ENCODE measurements at regions not wholly inside any gene's neighbourhood (a gene's known extent, or its start where the extent isn't known, plus 50 kb on each side); places are given as distances from the start of the nearest gene placed in this dataset.

DNA sequence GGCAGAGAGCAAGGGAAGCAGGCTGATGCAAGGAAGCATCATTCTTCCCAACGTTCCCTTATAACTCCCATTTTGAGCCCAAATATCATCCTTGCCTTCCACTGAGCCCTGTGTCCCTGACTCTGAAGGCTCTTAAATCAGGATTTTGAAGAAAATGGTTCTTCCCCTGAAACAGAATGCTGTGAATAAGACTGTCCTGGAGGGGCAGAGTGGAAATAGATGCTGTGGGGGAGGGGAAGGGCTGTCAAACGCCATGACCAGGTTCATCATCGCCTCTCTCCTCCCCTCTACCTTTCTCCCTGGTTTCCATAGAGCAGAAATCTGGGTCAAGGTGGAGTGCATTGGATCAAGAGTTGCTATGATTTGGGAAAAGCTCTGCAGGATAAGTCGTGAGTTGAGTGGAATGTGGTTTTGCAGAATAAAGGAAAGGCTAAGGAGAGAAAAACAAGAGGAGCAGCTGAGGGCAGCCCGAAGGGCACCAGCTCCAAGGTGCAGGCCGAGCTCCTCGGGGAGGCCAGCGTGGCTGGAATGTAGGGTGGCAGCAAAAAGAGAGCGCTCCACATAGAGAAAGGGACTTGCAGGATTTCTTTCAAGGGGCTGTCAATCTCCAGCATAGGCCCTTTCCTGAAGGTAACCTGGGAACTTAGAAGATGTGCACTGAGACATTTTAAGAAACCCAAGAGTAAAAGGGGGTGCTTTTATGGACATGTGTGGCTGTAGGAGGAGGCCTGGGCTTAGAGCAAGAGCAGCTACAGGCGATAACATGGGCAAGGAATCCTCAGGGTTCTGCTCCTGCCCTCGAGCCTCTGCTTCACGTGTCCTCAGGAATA, 120.8 kb upstream of the CDYL start:
- no peak for TF ChIP-seq POLR2A (IDR thresholded peaks at IDR 0.05)
- TF ChIP-seq, protein P1, sequence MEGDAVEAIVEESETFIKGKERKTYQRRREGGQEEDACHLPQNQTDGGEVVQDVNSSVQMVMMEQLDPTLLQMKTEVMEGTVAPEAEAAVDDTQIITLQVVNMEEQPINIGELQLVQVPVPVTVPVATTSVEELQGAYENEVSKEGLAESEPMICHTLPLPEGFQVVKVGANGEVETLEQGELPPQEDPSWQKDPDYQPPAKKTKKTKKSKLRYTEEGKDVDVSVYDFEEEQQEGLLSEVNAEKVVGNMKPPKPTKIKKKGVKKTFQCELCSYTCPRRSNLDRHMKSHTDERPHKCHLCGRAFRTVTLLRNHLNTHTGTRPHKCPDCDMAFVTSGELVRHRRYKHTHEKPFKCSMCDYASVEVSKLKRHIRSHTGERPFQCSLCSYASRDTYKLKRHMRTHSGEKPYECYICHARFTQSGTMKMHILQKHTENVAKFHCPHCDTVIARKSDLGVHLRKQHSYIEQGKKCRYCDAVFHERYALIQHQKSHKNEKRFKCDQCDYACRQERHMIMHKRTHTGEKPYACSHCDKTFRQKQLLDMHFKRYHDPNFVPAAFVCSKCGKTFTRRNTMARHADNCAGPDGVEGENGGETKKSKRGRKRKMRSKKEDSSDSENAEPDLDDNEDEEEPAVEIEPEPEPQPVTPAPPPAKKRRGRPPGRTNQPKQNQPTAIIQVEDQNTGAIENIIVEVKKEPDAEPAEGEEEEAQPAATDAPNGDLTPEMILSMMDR (IDR thresholded peaks at IDR 0.05), result no peak

Data from adrenal gland (tissue), 5 donors.